ENCODE measurements at regions not wholly inside any gene's neighbourhood (a gene's known extent, or its start where the extent isn't known, plus 50 kb on each side); places are given as distances from the start of the nearest gene placed in this dataset.

DNA sequence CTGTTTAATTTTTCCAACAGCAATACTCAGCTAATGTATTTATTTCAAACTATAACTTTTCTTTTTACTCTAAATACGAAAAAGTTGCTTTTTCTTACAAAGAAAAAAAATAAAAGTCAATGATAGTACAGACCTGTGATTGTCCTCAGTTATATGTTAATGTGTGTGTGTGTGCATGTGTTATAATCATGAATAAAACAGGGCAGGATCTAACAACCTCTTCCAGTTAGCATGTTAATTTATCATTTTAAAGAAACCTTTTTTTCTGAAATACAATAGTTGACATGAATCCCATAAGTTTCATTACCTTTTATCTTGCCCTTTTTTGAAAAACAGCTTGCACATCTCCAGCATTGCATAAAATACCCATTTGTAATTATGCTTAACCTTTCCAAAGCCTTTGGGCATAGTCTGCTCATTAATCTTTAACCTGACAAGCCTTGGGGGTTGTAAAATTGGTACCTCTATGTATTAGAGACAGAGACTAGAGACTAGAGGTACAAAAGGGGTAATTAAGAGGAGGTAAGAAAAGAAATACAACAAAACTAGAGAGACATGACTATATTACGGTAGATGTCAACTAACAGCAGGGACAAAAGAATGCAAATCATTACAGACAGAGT, 828.1 kb downstream of the OLFM4 start:
- H3K4me1 ChIP-seq (ENCODE audit: control insufficient read depth, insufficient read depth, low read length) = no peaks in the 10 kb centered on the region
- no peak overlapping the region for H3K4me3 ChIP-seq (ENCODE audit: low read length)
- no peak overlapping the region for H3K27ac ChIP-seq (ENCODE audit: low read length)
- no peak for DNase-seq
- H3K36me3 ChIP-seq (ENCODE audit: control insufficient read depth, insufficient read depth, low read length) = no peaks in the 10 kb centered on the region
- 93% methylated on average over 2 of the region's 2 CpGs for WGBS (ENCODE audit: insufficient coverage, low lambda C conversion rate)
- no peaks in the 10 kb centered on the region for H3K9me3 ChIP-seq (ENCODE audit: control insufficient read depth, low read depth, low read length)
- H3K27me3 ChIP-seq (ENCODE audit: control insufficient read depth, insufficient read depth, low read length) = no peaks in the 10 kb centered on the region

DNA sequence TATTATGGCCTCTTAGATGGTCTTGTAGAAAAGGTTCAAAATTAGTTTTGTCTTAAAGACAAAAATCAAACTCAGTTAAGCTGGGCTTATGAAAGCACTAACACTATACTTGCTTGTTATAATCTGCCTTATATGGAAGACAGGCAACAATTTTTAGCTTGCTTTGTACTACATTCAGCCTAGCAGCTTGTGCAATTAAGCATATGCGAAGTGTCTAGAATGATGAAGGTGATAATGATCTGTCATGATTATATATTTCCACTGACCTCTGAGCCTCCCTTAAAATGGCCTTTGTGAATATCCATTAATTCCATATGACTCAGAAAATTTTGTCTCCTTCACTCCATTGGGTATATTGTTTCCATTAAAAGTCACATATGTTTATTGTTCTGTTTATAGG, 834.9 kb downstream of the OLFM4 start:
- Histone ChIP-seq H3K27ac (ENCODE audit: low read length) (no peak overlapping the region), H3K4me1 (ENCODE audit: control insufficient read depth, insufficient read depth, low read length) (no peaks in the 10 kb centered on the region), H3K27me3 (ENCODE audit: control insufficient read depth, insufficient read depth, low read length) (no peaks in the 10 kb centered on the region), H3K36me3 (ENCODE audit: control insufficient read depth, insufficient read depth, low read length) (no peaks in the 10 kb centered on the region), H3K4me3 (ENCODE audit: low read length) (no peak overlapping the region), H3K9me3 (ENCODE audit: control insufficient read depth, low read depth, low read length) (no peaks in the 10 kb centered on the region)
- no peak for DNase-seq
- WGBS (ENCODE audit: insufficient coverage, low lambda C conversion rate) = no CpG with 5 or more reads among the region's 1 CpG

GRCh38 chr13:53873558-53873957, 844.9 kb downstream of the OLFM4 start:
- Histone ChIP-seq H3K36me3 (ENCODE audit: control insufficient read depth, insufficient read depth, low read length) (no peaks in the 10 kb centered on the region), H3K9me3 (ENCODE audit: control insufficient read depth, low read depth, low read length) (no peaks in the 10 kb centered on the region), H3K4me3 (ENCODE audit: low read length) (no peak overlapping the region), H3K4me1 (ENCODE audit: control insufficient read depth, insufficient read depth, low read length) (no peaks in the 10 kb centered on the region), H3K27ac (ENCODE audit: low read length) (no peak overlapping the region), H3K27me3 (ENCODE audit: control insufficient read depth, insufficient read depth, low read length) (no peaks in the 10 kb centered on the region)
- no peak for DNase-seq
- WGBS (ENCODE audit: insufficient coverage, low lambda C conversion rate) = 79% methylated on average over 3 of the region's 15 CpGs

DNA sequence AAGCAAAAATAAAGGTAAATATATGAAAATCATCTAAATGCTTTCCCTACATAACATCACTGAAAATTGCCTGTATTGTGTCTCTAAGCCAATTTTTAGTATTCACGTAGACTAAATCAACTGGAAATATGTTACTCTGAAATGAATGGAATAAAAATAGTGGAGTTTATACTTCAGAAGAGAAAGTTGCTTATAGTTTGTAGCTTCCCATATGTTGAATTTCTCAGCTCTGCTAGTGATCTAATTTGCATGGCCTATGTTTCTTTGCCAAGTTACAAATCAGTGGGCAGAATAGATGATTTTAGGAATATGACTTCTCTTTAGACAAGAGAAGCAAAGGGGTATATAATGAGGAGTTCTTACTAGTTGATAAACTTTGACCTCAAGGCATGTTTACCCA, 850.2 kb downstream of the OLFM4 start:
- no peaks in the 10 kb centered on the region for H3K36me3 ChIP-seq (ENCODE audit: control insufficient read depth, insufficient read depth, low read length)
- H3K27me3 ChIP-seq (ENCODE audit: control insufficient read depth, insufficient read depth, low read length) = no peaks in the 10 kb centered on the region
- no peak overlapping the region for H3K27ac ChIP-seq (ENCODE audit: low read length)
- no peaks in the 10 kb centered on the region for H3K4me1 ChIP-seq (ENCODE audit: control insufficient read depth, insufficient read depth, low read length)
- DNase-seq = no peak
- H3K4me3 ChIP-seq (ENCODE audit: low read length) = no peak overlapping the region
- no peaks in the 10 kb centered on the region for H3K9me3 ChIP-seq (ENCODE audit: control insufficient read depth, low read depth, low read length)
- WGBS (ENCODE audit: insufficient coverage, low lambda C conversion rate) = 100% methylated on average over 1 of the region's 1 CpG

DNA sequence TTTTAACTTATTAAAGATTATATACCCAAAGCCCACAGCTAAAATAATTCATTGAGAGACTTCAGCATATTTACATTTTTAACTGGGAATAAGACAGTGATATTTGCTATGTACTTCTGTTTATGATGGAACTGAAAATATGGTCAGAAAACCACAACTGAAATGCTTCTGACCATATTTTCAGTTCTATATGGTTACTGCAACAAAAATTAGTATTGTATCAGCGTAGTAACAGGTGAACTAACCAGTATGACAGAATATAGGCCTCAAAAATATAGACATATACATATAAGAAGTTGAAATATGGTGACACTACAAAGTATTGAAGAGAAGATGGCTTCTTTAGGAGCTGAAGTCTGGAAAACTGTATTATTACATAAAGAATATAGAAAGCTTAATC, 857.4 kb downstream of the OLFM4 start:
- H3K36me3 ChIP-seq (ENCODE audit: control insufficient read depth, insufficient read depth, low read length) = no peaks in the 10 kb centered on the region
- no peak overlapping the region for H3K27ac ChIP-seq (ENCODE audit: low read length)
- H3K27me3 ChIP-seq (ENCODE audit: control insufficient read depth, insufficient read depth, low read length) = no peaks in the 10 kb centered on the region
- H3K9me3 ChIP-seq (ENCODE audit: control insufficient read depth, low read depth, low read length) = no peaks in the 10 kb centered on the region
- DNase-seq = no peak
- 100% methylated on average over 1 of the region's 1 CpG for WGBS (ENCODE audit: insufficient coverage, low lambda C conversion rate)
- H3K4me3 ChIP-seq (ENCODE audit: low read length) = no peak overlapping the region
- no peaks in the 10 kb centered on the region for H3K4me1 ChIP-seq (ENCODE audit: control insufficient read depth, insufficient read depth, low read length)

DNA sequence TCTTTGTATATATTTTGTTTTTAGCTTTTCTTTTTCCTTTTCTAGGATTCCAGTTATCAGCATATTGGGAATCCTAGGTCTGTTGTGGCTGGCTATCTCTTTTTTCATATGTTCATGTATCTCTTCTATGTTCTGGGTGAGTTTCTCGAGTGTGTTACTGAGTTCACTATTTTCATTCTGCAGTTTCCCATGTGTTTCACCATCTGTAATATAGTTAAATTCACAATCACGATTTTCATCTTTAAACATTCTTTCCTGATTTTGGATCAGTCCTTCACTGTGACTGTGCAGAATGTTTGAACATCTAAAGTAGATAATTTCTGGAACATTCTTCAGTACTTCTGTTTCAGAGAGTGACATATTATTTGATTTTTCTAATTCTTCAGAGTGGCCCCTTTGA, 862.1 kb downstream of the OLFM4 start:
- Histone ChIP-seq H3K4me3 (ENCODE audit: low read length) (no peak overlapping the region), H3K36me3 (ENCODE audit: control insufficient read depth, insufficient read depth, low read length) (no peaks in the 10 kb centered on the region), H3K27ac (ENCODE audit: low read length) (no peak overlapping the region), H3K27me3 (ENCODE audit: control insufficient read depth, insufficient read depth, low read length) (no peaks in the 10 kb centered on the region), H3K4me1 (ENCODE audit: control insufficient read depth, insufficient read depth, low read length) (no peaks in the 10 kb centered on the region), H3K9me3 (ENCODE audit: control insufficient read depth, low read depth, low read length) (no peaks in the 10 kb centered on the region)
- WGBS (ENCODE audit: insufficient coverage, low lambda C conversion rate) = 83% methylated on average over 1 of the region's 2 CpGs
- DNase-seq = no peak

- Histone ChIP-seq H3K36me3 (ENCODE audit: control insufficient read depth, insufficient read depth, low read length) (no peaks in the 10 kb centered on the region), H3K4me1 (ENCODE audit: control insufficient read depth, insufficient read depth, low read length) (no peaks in the 10 kb centered on the region), H3K9me3 (ENCODE audit: control insufficient read depth, low read depth, low read length) (no peaks in the 10 kb centered on the region), H3K27me3 (ENCODE audit: control insufficient read depth, insufficient read depth, low read length) (no peaks in the 10 kb centered on the region), H3K27ac (ENCODE audit: low read length) (no peak overlapping the region), H3K4me3 (ENCODE audit: low read length) (no peak overlapping the region)
- DNase-seq = no peak
Measured at GRCh38 chr13:53901593-53901992, 873.0 kb downstream of the OLFM4 start.

GRCh38 chr13:53907891-53908290, 879.3 kb downstream of the OLFM4 start:
- no peak overlapping the region for H3K27ac ChIP-seq (ENCODE audit: low read length)
- no peaks in the 10 kb centered on the region for H3K27me3 ChIP-seq (ENCODE audit: control insufficient read depth, insufficient read depth, low read length)
- H3K36me3 ChIP-seq (ENCODE audit: control insufficient read depth, insufficient read depth, low read length) = no peaks in the 10 kb centered on the region
- no peak for DNase-seq
- no peak overlapping the region for H3K4me3 ChIP-seq (ENCODE audit: low read length)
- H3K9me3 ChIP-seq (ENCODE audit: control insufficient read depth, low read depth, low read length) = no peaks in the 10 kb centered on the region
- 0% methylated on average over 1 of the region's 2 CpGs for WGBS (ENCODE audit: insufficient coverage, low lambda C conversion rate)
- no peaks in the 10 kb centered on the region for H3K4me1 ChIP-seq (ENCODE audit: control insufficient read depth, insufficient read depth, low read length)

GRCh38 chr13:53920916-53921315, 892.3 kb downstream of the OLFM4 start:
- Histone ChIP-seq H3K36me3 (ENCODE audit: control insufficient read depth, insufficient read depth, low read length) (no peaks in the 10 kb centered on the region), H3K9me3 (ENCODE audit: control insufficient read depth, low read depth, low read length) (no peaks in the 10 kb centered on the region), H3K4me1 (ENCODE audit: control insufficient read depth, insufficient read depth, low read length) (no peaks in the 10 kb centered on the region), H3K4me3 (ENCODE audit: low read length) (no peak overlapping the region), H3K27ac (ENCODE audit: low read length) (no peak overlapping the region), H3K27me3 (ENCODE audit: control insufficient read depth, insufficient read depth, low read length) (no peaks in the 10 kb centered on the region)
- no CpG with 5 or more reads among the region's 10 CpGs for WGBS (ENCODE audit: insufficient coverage, low lambda C conversion rate)
- no peak for DNase-seq

GRCh38 chr13:53921473-53921872, 892.9 kb downstream of the OLFM4 start:
- no CpG with 5 or more reads among the region's 13 CpGs for WGBS (ENCODE audit: insufficient coverage, low lambda C conversion rate)
- no peaks in the 10 kb centered on the region for H3K27me3 ChIP-seq (ENCODE audit: control insufficient read depth, insufficient read depth, low read length)
- no peaks in the 10 kb centered on the region for H3K36me3 ChIP-seq (ENCODE audit: control insufficient read depth, insufficient read depth, low read length)
- no peak for DNase-seq
- H3K4me3 ChIP-seq (ENCODE audit: low read length) = no peak overlapping the region
- no peaks in the 10 kb centered on the region for H3K9me3 ChIP-seq (ENCODE audit: control insufficient read depth, low read depth, low read length)
- no peak overlapping the region for H3K27ac ChIP-seq (ENCODE audit: low read length)
- no peaks in the 10 kb centered on the region for H3K4me1 ChIP-seq (ENCODE audit: control insufficient read depth, insufficient read depth, low read length)

GRCh38 chr13:53941588-53942190, 913.1 kb downstream of the OLFM4 start:
- Histone ChIP-seq H3K27me3 (ENCODE audit: control insufficient read depth, insufficient read depth, low read length) (no peaks in the 10 kb centered on the region), H3K36me3 (ENCODE audit: control insufficient read depth, insufficient read depth, low read length) (no peaks in the 10 kb centered on the region), H3K9me3 (ENCODE audit: control insufficient read depth, low read depth, low read length) (no peaks in the 10 kb centered on the region), H3K4me3 (ENCODE audit: low read length) (no peak overlapping the region), H3K4me1 (ENCODE audit: control insufficient read depth, insufficient read depth, low read length) (no peaks in the 10 kb centered on the region), H3K27ac (ENCODE audit: low read length) (no peak overlapping the region)
- DNase-seq = no peak
- WGBS (ENCODE audit: insufficient coverage, low lambda C conversion rate) = no CpG with 5 or more reads among the region's 1 CpG
